ENCODE measurements at regions not wholly inside any gene's neighbourhood (a gene's known extent, or its start where the extent isn't known, plus 50 kb on each side); places are given as distances from the start of the nearest gene placed in this dataset.

DNA sequence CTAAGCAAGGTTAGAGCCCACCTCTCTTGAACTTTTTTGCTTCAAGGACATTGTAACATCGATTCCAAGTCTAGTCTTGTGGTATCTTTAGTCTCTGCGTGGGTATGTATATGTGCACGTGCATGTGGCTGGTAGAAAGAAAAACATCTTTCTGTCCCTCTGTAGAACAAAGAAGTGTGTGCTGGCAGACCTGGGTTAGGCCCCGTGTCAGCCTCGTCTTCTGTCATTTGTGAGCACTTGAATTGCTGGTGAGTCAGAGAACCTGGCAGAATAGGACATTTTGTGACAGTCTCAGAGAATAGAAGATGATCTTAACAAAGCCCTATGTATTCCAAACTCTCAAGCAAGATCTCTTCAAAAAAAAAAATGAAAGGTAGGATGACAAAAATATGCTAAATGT is 102.2 kb upstream of the ATP10A start:
- H3K9me3 ChIP-seq (ENCODE audit: control insufficient read depth, insufficient read depth, low read depth, low read length) = no peaks in the 10 kb centered on the region
- H3K4me3 ChIP-seq (ENCODE audit: low read depth, low read length) = no peak overlapping the region
- H3K4me1 ChIP-seq (ENCODE audit: control insufficient read depth, insufficient read depth, low read length) = no peaks in the 10 kb centered on the region
- ChIA-PET POLR2A (no interaction called here), CTCF (no interaction called here)
- no peaks in the 10 kb centered on the region for H3K36me3 ChIP-seq (ENCODE audit: control insufficient read depth in 2 of 2, insufficient read depth in 1 of 2, low read length in 2 of 2)
- H3K27ac ChIP-seq (ENCODE audit: extremely low read depth, low read depth, low read length) = no peak overlapping the region
- TF ChIP-seq ZNF133 (tag by site-specific recombination; IDR thresholded peaks at IDR 0.05) (no peak), ZNF211 (tag by site-specific recombination; IDR thresholded peaks at IDR 0.05; ENCODE audit: low read depth) (no peak), ZNF175 (tag by site-specific recombination; IDR thresholded peaks at IDR 0.05) (no peak), ZNF621 (tag by site-specific recombination; IDR thresholded peaks at IDR 0.05) (no peak), ZNF658 (tag by site-specific recombination; IDR thresholded peaks at IDR 0.05) (no peak), ZNF2 (tag by site-specific recombination; IDR thresholded peaks at IDR 0.05) (no peak), ZSCAN23 (tag by site-specific recombination; IDR thresholded peaks at IDR 0.05) (no peak)
- TF ChIP-seq, protein P1, sequence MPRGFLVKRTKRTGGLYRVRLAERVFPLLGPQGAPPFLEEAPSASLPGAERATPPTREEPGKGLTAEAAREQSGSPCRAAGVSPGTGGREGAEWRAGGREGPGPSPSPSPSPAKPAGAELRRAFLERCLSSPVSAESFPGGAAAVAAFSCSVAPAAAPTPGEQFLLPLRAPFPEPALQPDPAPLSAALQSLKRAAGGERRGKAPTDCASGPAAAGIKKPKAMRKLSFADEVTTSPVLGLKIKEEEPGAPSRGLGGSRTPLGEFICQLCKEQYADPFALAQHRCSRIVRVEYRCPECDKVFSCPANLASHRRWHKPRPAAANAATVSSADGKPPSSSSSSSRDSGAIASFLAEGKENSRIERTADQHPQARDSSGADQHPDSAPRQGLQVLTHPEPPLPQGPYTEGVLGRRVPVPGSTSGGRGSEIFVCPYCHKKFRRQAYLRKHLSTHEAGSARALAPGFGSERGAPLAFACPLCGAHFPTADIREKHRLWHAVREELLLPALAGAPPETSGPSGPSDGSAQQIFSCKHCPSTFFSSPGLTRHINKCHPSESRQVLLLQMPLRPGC (tag by site-specific recombination; IDR thresholded peaks at IDR 0.05) = no peak
- TF ChIP-seq, protein P2, sequence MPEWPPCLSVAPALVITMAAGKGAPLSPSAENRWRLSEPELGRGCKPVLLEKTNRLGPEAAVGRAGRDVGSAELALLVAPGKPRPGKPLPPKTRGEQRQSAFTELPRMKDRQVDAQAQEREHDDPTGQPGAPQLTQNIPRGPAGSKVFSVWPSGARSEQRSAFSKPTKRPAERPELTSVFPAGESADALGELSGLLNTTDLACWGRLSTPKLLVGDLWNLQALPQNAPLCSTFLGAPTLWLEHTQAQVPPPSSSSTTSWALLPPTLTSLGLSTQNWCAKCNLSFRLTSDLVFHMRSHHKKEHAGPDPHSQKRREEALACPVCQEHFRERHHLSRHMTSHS (tag by site-specific recombination; IDR thresholded peaks at IDR 0.05) = no peak
- TF ChIP-seq, protein P3, sequence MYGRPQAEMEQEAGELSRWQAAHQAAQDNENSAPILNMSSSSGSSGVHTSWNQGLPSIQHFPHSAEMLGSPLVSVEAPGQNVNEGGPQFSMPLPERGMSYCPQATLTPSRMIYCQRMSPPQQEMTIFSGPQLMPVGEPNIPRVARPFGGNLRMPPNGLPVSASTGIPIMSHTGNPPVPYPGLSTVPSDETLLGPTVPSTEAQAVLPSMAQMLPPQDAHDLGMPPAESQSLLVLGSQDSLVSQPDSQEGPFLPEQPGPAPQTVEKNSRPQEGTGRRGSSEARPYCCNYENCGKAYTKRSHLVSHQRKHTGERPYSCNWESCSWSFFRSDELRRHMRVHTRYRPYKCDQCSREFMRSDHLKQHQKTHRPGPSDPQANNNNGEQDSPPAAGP (tag by site-specific recombination; IDR thresholded peaks at IDR 0.05) = no peak
- TF ChIP-seq, protein P4, sequence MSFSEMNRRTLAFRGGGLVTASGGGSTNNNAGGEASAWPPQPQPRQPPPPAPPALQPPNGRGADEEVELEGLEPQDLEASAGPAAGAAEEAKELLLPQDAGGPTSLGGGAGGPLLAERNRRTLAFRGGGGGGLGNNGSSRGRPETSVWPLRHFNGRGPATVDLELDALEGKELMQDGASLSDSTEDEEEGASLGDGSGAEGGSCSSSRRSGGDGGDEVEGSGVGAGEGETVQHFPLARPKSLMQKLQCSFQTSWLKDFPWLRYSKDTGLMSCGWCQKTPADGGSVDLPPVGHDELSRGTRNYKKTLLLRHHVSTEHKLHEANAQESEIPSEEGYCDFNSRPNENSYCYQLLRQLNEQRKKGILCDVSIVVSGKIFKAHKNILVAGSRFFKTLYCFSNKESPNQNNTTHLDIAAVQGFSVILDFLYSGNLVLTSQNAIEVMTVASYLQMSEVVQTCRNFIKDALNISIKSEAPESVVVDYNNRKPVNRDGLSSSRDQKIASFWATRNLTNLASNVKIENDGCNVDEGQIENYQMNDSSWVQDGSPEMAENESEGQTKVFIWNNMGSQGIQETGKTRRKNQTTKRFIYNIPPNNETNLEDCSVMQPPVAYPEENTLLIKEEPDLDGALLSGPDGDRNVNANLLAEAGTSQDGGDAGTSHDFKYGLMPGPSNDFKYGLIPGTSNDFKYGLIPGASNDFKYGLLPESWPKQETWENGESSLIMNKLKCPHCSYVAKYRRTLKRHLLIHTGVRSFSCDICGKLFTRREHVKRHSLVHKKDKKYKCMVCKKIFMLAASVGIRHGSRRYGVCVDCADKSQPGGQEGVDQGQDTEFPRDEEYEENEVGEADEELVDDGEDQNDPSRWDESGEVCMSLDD (tag by site-specific recombination; IDR thresholded peaks at IDR 0.05) = no peak
- TF ChIP-seq, protein P5, sequence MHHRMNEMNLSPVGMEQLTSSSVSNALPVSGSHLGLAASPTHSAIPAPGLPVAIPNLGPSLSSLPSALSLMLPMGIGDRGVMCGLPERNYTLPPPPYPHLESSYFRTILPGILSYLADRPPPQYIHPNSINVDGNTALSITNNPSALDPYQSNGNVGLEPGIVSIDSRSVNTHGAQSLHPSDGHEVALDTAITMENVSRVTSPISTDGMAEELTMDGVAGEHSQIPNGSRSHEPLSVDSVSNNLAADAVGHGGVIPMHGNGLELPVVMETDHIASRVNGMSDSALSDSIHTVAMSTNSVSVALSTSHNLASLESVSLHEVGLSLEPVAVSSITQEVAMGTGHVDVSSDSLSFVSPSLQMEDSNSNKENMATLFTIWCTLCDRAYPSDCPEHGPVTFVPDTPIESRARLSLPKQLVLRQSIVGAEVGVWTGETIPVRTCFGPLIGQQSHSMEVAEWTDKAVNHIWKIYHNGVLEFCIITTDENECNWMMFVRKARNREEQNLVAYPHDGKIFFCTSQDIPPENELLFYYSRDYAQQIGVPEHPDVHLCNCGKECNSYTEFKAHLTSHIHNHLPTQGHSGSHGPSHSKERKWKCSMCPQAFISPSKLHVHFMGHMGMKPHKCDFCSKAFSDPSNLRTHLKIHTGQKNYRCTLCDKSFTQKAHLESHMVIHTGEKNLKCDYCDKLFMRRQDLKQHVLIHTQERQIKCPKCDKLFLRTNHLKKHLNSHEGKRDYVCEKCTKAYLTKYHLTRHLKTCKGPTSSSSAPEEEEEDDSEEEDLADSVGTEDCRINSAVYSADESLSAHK (tag by site-specific recombination; IDR thresholded peaks at IDR 0.05) = no peak

DNA sequence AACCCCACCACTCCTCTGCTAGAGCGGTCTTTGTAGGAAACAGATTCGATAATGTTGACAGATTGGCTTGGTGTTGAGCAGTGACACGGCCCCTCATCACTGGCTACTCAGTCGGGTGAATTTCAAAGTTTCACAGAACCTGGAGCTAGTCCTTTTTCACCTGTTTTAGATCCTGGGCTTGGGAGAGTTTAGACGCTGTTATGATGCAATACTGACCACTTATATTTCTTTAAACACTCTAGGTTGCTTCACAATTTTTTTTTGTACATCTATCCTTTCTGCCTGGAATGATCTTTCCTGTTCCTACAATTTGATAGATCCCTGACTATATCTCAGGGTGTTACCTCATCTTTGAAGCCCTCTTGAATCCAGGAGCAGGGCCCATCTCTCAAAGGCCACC is 97.1 kb upstream of the ATP10A start:
- Histone ChIP-seq H3K4me1 (ENCODE audit: control insufficient read depth, insufficient read depth, low read length) (no peaks in the 10 kb centered on the region), H3K9me3 (ENCODE audit: control insufficient read depth, insufficient read depth, low read depth, low read length) (no peaks in the 10 kb centered on the region), H3K4me3 (ENCODE audit: low read depth, low read length) (no peak overlapping the region), H3K27ac (ENCODE audit: extremely low read depth, low read depth, low read length) (no peak overlapping the region), H3K36me3 (ENCODE audit: control insufficient read depth in 2 of 2, insufficient read depth in 1 of 2, low read length in 2 of 2) (no peaks in the 10 kb centered on the region)
- TF ChIP-seq ZNF548 (tag by site-specific recombination; IDR thresholded peaks at IDR 0.05) (no peak), ZIC2 (tag by site-specific recombination; IDR thresholded peaks at IDR 0.05) (no peak)
- ChIA-PET POLR2A (no interaction called here), CTCF (no interaction called here)

DNA sequence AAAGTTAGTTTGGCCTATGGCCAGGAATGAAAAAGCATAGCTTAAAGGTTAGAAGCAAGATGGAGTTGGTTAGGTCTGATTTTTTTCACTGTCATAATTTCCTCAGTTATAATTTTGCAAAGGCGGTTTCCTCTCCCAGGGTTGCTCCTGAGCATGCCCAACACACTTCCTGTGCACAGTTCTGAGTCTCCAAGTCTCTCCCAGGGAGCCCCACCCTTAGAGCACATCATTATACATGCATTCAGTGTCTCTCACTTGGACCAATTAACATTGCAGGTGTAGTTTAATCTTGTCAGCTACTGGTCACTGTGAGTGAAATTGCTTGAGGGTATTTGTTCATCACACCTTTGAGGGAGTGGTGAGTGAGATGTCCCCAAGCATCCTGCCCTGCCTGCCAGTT is 96.0 kb upstream of the ATP10A start:
- ChIA-PET CTCF (no interaction called here), POLR2A (no interaction called here)
- H3K4me1 ChIP-seq (ENCODE audit: control insufficient read depth, insufficient read depth, low read length) = no peaks in the 10 kb centered on the region
- H3K27ac ChIP-seq (ENCODE audit: extremely low read depth, low read depth, low read length) = no peak overlapping the region
- H3K9me3 ChIP-seq (ENCODE audit: control insufficient read depth, insufficient read depth, low read depth, low read length) = no peaks in the 10 kb centered on the region
- H3K4me3 ChIP-seq (ENCODE audit: low read depth, low read length) = no peak overlapping the region
- H3K36me3 ChIP-seq (ENCODE audit: control insufficient read depth in 2 of 2, insufficient read depth in 1 of 2, low read length in 2 of 2) = no peaks in the 10 kb centered on the region
- TF ChIP-seq ZNF621 (tag by site-specific recombination; IDR thresholded peaks at IDR 0.05) (no peak), ZNF658 (tag by site-specific recombination; IDR thresholded peaks at IDR 0.05) (no peak), ZNF76 (tag by site-specific recombination; IDR thresholded peaks at IDR 0.05; ENCODE audit: borderline replicate concordance, low read depth) (no peak), ZNF221 (tag by site-specific recombination; IDR thresholded peaks at IDR 0.05; ENCODE audit: borderline replicate concordance) (no peak), MZF1 (tag by site-specific recombination; IDR thresholded peaks at IDR 0.05; ENCODE audit: borderline replicate concordance) (no peak), ZNF175 (tag by site-specific recombination; IDR thresholded peaks at IDR 0.05) (no peak), ZNF837 (tag by site-specific recombination; IDR thresholded peaks at IDR 0.05) (no peak), ZNF416 (tag by site-specific recombination; IDR thresholded peaks at IDR 0.05) (no peak), ZNF670 (tag by site-specific recombination; IDR thresholded peaks at IDR 0.05; ENCODE audit: low read depth) (no peak)
- TF ChIP-seq, protein P6, sequence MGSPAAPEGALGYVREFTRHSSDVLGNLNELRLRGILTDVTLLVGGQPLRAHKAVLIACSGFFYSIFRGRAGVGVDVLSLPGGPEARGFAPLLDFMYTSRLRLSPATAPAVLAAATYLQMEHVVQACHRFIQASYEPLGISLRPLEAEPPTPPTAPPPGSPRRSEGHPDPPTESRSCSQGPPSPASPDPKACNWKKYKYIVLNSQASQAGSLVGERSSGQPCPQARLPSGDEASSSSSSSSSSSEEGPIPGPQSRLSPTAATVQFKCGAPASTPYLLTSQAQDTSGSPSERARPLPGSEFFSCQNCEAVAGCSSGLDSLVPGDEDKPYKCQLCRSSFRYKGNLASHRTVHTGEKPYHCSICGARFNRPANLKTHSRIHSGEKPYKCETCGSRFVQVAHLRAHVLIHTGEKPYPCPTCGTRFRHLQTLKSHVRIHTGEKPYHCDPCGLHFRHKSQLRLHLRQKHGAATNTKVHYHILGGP (tag by site-specific recombination; IDR thresholded peaks at IDR 0.05) = no peak
- TF ChIP-seq, protein P7, sequence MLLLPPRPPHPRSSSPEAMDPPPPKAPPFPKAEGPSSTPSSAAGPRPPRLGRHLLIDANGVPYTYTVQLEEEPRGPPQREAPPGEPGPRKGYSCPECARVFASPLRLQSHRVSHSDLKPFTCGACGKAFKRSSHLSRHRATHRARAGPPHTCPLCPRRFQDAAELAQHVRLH (tag by site-specific recombination; IDR thresholded peaks at IDR 0.05) = no peak

Data from HEK293 (cell line).